DMS53 treated with DMSO at 0.1 percent for 48 hours (cell line): ENCODE measurements at regions not wholly inside any gene's neighbourhood (a gene's known extent, or its start where the extent isn't known, plus 50 kb on each side); places are given as distances from the start of the nearest gene placed in this dataset.
A peak's percentile ranks its signal among the peaks of the same experiment; 100 is the strongest.

Experiments used
- DNase-seq: peaks from one replicate; lab custom pipeline; 2025; ENCODE audit not compliant: unreplicated experiment; lab: John Stamatoyannopoulos, UW

- no peak for DNase-seq
Measured at GRCh38 chr18:29311580-29311979, 1134.7 kb upstream of the CDH2 start.

DNA sequence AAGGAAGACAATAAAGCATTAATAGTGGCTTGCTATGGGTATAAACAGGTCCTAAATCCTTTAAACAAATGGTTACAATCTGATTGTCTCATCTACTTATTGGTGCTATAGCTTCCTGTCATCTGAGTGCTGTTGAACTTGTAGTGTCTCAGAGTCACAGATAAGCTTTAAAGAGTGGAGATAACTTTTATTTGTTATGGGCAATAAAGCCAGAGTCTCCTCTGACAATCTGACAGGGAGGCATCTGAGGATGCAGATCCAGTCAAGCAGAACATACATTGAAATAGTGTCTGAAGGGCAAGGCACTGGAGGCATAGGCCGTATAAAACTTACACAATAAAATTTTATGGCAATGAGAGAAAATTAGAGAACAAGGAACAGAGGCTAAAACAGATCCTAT is 1132.4 kb upstream of the CDH2 start:
- DNase-seq = no peak

DNA sequence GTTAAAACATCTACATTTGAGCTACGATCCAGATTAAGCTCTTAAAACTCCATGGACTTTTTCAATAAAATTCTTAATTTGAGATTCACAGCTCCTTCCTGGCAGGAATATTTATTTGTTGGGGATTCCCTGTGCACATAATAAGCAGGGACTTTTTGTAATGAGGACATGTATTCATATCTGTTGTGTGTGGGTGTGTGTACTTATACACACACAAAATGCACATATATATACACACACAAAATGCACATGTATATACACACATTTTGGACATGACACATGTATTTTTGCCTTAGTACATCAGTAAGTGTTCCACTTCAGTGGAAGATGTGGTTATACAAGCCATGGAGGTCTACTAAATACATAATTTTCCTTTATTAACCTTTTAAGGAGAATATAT is 1131.1 kb upstream of the CDH2 start:
- no peak for DNase-seq

GRCh38 chr18:29307231-29307630 is 1130.3 kb upstream of the CDH2 start:
- no peak for DNase-seq

DNA sequence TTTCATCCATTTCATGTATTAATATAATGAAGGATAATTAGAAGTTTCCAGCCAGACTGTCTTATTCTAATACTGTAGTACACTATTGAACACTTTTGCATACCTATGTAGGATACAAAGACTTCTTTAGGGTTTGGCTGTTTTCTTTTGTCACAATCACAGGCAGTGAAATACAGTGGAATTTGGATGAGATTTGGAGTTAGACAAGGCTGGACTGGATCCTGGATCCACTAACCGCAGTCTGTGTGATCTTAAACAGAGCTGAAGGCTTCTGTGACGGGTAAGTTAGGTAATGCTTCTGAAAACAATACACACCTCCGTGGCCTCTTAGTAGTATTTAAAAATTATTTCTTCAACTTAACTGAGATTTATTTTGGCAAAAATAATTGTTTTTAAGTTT is 1128.6 kb upstream of the CDH2 start:
- no peak for DNase-seq

GRCh38 chr18:29301048-29301447 is 1124.1 kb upstream of the CDH2 start:
- no peak for DNase-seq

DNA sequence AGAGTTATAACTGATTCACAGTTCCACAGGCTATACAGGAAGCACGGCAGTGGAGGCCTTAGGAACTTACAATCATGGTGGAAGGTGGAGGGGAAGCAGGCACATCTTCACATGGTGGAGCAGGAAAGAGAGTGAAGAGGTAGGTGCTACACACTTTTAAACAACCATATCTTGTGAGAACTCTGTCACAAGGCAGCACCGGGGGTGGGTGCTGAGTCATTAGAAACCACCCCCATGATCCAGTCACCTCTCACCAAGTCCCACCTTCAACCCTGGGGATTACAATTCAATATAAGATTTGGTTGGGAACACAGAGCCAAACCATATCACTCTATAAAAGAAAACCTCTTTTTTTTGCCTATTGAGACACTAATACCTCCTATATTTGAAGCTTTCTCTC is 1108.5 kb upstream of the CDH2 start:
- DNase-seq = no peak

GRCh38 chr18:29271501-29271900 is 1094.6 kb upstream of the CDH2 start:
- no peak for DNase-seq

- DNase-seq = no peak
Measured at GRCh38 chr18:29259838-29260237, 1082.9 kb upstream of the CDH2 start.

- no peak for DNase-seq
Measured at GRCh38 chr18:29254123-29254522, 1077.2 kb upstream of the CDH2 start.

DNA sequence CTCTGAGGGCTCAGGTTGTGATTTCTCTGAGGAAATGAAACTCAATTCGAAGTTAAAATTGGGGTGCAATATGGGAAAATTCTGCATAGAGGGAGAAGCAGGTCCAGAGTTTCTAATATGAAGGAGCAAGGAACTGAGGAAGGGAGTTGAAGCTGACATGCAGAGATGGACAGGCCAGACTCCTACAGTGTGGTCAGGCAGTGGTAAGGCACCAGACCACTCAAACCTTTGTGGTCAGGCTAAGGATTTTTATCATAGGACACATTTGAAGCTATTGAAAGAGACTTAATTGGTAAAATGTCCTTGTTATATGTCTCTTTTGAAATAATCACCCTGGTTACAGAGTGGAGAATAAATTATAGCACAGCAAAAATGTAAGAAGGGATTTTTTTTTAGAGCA is 1074.8 kb upstream of the CDH2 start:
- DNase-seq = no peak

- no peak for DNase-seq
Measured at GRCh38 chr18:29250843-29251242, 1073.9 kb upstream of the CDH2 start.

- DNase-seq = no peak
Measured at GRCh38 chr18:29250259-29250658, 1073.3 kb upstream of the CDH2 start.

GRCh38 chr18:29248805-29249204 is 1071.9 kb upstream of the CDH2 start:
- no peak for DNase-seq

GRCh38 chr18:29241199-29241598 is 1064.3 kb upstream of the CDH2 start:
- DNase-seq = no peak

DNA sequence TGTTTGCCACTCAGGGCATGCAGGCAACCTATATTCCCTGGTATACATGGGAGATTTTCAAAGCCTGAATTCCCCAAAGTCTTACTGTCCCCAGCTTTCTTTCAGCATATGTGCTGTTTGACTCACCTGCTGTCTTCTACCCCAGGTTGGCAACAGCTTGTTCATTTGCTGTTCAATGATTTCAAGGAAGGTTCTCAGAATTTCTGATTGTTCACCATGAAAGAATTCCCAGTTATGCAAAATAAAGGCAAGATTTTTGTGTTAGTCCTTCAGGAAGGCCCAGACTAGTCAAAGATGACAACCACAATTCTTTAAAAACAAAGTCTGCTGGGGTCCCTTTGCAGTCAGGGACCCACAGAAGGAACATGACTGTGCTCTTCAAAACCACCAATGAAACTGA is 1057.8 kb upstream of the CDH2 start:
- no peak for DNase-seq

DNA sequence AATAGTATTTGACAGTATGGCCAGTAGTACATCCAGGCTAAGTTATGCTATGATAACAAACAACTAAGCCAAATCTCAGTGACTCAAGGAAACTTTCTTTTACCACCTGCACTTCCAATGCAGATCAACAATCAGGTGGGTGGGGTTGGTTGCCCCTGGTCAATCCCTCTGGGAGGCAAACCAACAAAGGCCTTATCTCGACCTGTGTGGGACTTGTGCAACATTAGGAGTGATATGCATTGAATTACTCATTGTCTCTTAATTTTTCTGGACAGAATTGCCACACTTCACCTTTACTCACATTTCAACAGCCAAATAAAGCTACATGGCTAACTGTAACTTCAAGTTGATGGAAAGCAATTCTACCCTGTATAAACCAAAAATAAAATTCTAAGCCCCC is 1049.3 kb upstream of the CDH2 start:
- DNase-seq = no peak

- no peak for DNase-seq
Measured at GRCh38 chr18:29225351-29225750, 1048.4 kb upstream of the CDH2 start.

DNA sequence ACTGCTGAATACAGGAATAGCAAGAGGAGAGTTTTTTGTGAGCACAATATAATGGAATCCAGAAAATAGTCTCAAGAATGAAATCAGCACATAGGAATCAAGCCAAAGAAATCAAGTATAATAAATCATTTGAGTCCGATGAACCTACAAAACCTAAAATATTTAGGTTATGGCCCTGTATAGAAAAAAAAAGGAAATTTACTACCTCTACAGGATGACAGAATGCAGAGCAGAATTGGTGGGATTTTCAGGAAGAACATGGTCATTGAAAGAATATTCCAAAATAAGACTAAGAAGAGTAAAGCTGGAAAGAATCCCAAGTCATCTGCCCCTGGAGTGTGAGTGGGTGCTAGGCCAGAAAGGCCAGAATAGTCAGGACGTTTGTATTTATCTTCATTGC is 1041.2 kb upstream of the CDH2 start:
- DNase-seq = no peak

DNA sequence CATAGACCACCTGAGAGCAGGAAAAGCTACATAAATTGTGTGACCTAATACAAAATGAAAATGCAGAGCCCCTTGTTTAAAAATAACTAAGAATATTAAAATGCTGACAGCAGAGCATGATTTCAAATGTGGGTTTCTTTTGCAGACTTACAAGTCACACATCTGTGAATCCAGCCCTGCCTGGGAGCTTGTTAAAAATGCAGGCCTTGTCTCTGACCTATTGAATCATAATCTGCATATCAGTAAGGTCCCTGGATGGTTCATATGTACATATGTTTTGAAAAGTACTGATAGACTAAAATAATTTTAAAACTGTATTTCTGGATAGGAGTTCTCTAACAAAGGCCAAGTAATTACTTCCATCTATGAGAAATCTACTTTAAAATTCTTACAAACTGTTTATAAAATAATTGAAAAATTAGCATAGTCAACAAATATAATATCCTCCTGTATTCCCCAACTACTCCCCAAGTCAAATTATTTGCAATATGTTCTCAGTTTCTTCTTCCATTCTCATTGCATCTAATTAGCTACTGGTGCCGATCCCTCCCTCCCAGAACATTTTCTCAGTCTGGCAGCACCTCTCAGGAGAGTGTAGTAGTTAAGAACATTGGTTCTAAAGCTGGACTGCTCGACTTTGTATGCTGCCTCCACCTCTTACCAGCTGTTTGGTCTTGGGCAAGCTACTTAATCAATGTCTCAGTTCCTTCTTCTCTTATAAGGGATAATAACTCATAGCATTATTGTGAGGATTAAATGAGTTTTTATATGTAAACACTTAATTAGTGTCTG is 1040.4 kb upstream of the CDH2 start:
- DNase-seq = no peak

GRCh38 chr18:29198834-29199233 is 1021.9 kb upstream of the CDH2 start:
- no peak for DNase-seq

- DNase-seq = no peak
Measured at GRCh38 chr18:29196307-29196706, 1019.4 kb upstream of the CDH2 start.

DNA sequence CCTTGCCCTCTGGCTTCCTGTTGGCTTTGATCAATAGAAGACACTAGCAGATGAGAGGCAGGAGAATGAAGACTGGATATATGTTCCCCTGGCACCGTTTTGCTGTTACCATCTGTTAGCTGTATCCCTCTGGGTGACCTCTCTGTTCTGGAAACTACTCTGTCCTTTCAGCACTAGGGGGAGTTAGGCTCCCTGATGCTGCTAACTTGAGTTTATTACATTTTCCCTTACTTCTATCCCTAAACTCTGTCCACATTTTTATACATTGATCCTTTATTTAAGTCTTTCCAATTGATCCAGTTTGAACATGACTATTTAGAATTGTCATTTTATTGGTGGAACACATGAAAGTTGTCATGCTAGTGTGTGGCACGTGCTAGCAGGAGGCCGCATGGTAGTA is 1014.3 kb upstream of the CDH2 start:
- DNase-seq = peak; percentile 1
